HG03045 (cell line): ENCODE measurements at regions not wholly inside any gene's neighbourhood (a gene's known extent, or its start where the extent isn't known, plus 50 kb on each side); places are given as distances from the start of the nearest gene placed in this dataset.
"Not testable (repeated sequence)": the region's sequence is repeated elsewhere in the genome, so short reads cannot be mapped to it uniquely, and the experiment has no call there.

Source experiments
- ATAC-seq: cut with Tn5 transposase; IDR thresholded peaks from one replicate; pipeline ENCODE4 v1.9.1; 2021; ENCODE audit warnings: mild to moderate bottlenecking, moderate library complexity; ENCODE audit not compliant: unreplicated experiment

- no peak for ATAC-seq
Measured at GRCh38 chr4:31803526-31804195, 1083.5 kb downstream of the PCDH7 start.

- ATAC-seq: no peak
Measured at GRCh38 chr4:31807036-31807435, 1086.9 kb downstream of the PCDH7 start.

- no peak for ATAC-seq
Measured at GRCh38 chr4:31844350-31844749, 1124.2 kb downstream of the PCDH7 start.

- ATAC-seq: no peak
Measured at GRCh38 chr4:31851946-31852345, 1131.8 kb downstream of the PCDH7 start.

GRCh38 chr4:31877429-31877828 is 1157.3 kb downstream of the PCDH7 start:
- ATAC-seq: no peak

- ATAC-seq: not testable (repeated sequence)
Measured at GRCh38 chr4:31880837-31881236, 1160.7 kb downstream of the PCDH7 start.

GRCh38 chr4:31896349-31896748 is 1176.2 kb downstream of the PCDH7 start:
- ATAC-seq: no peak

GRCh38 chr4:31905363-31905762 is 1185.2 kb downstream of the PCDH7 start:
- ATAC-seq: no peak

- ATAC-seq: no peak
Measured at GRCh38 chr4:31908261-31908660, 1188.1 kb downstream of the PCDH7 start.

GRCh38 chr4:31917334-31917733 is 1197.2 kb downstream of the PCDH7 start:
- no peak for ATAC-seq

GRCh38 chr4:31918891-31919290 is 1198.7 kb downstream of the PCDH7 start:
- no peak for ATAC-seq

- no peak for ATAC-seq
Measured at GRCh38 chr4:31923634-31924033, 1203.5 kb downstream of the PCDH7 start.

- no peak for ATAC-seq
Measured at GRCh38 chr4:31929676-31930345, 1209.6 kb downstream of the PCDH7 start.

GRCh38 chr4:31946456-31946855 is 1226.3 kb downstream of the PCDH7 start:
- ATAC-seq: no peak

- ATAC-seq: no peak
Measured at GRCh38 chr4:31947101-31947500, 1226.9 kb downstream of the PCDH7 start.

GRCh38 chr4:31949045-31949444 is 1228.9 kb downstream of the PCDH7 start:
- ATAC-seq: no peak

- no peak for ATAC-seq
Measured at GRCh38 chr4:31955346-31955745, 1235.2 kb downstream of the PCDH7 start.

GRCh38 chr4:31959972-31960371 is 1239.8 kb downstream of the PCDH7 start:
- ATAC-seq: no peak

- ATAC-seq: no peak
Measured at GRCh38 chr4:31964685-31965084, 1244.5 kb downstream of the PCDH7 start.

GRCh38 chr4:31968842-31969241 is 1248.7 kb downstream of the PCDH7 start:
- ATAC-seq: no peak

GRCh38 chr4:31974490-31975002 is 1254.4 kb downstream of the PCDH7 start:
- ATAC-seq: no peak

- no peak for ATAC-seq
Measured at GRCh38 chr4:31979988-31980387, 1259.8 kb downstream of the PCDH7 start.
